ENCODE measurements at regions not wholly inside any gene's neighbourhood (a gene's known extent, or its start where the extent isn't known, plus 50 kb on each side); places are given as distances from the start of the nearest gene placed in this dataset.

- Histone ChIP-seq H3K27me3 (ENCODE audit: low read length) (no peaks in the 10 kb centered on the region), H2AFZ (ENCODE audit: low read length) (no peak overlapping the region), H4K20me1 (ENCODE audit: low read length) (no peaks in the 10 kb centered on the region), H3K79me2 (ENCODE audit: low read length) (no peaks in the 10 kb centered on the region), H3K4me3 (ENCODE audit: low read length) (no peak overlapping the region), H3K9me3 (ENCODE audit: low read length) (no peaks in the 10 kb centered on the region), H3K9ac (ENCODE audit: low read length) (no peak overlapping the region), H3K27ac (ENCODE audit: low read length) (no peak overlapping the region), H3F3A (ENCODE audit: low read length, unreplicated experiment) (no peaks in the 10 kb centered on the region), H3K9me2 (replicated peaks; ENCODE audit: low read length) (no peaks in the 10 kb centered on the region), H3K4me1 (ENCODE audit: insufficient read depth, low read length) (no peaks in the 10 kb centered on the region), H3K4me2 (ENCODE audit: low read length) (no peak overlapping the region), H3K36me3 (ENCODE audit: low read depth, low read length) (no peaks in the 10 kb centered on the region)
- ATAC-seq (no peak), DNase-seq (no peak)
- ChIA-PET CTCF (no interaction called here), POLR2A (ENCODE audit: unreplicated experiment) (no interaction called here)
- intact Hi-C loops (cut with micrococcal nuclease), result no loop called here
- no peak for TF ChIP-seq EZH2phosphoT487 (IDR thresholded peaks at IDR 0.05; ENCODE audit: borderline replicate concordance, low read length)
- TF ChIP-seq, protein P1, sequence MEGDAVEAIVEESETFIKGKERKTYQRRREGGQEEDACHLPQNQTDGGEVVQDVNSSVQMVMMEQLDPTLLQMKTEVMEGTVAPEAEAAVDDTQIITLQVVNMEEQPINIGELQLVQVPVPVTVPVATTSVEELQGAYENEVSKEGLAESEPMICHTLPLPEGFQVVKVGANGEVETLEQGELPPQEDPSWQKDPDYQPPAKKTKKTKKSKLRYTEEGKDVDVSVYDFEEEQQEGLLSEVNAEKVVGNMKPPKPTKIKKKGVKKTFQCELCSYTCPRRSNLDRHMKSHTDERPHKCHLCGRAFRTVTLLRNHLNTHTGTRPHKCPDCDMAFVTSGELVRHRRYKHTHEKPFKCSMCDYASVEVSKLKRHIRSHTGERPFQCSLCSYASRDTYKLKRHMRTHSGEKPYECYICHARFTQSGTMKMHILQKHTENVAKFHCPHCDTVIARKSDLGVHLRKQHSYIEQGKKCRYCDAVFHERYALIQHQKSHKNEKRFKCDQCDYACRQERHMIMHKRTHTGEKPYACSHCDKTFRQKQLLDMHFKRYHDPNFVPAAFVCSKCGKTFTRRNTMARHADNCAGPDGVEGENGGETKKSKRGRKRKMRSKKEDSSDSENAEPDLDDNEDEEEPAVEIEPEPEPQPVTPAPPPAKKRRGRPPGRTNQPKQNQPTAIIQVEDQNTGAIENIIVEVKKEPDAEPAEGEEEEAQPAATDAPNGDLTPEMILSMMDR (conservative IDR thresholded peaks at IDR 0.05; ENCODE audit: low read depth, low read length), result no peak
- TF ChIP-seq EZH2 (IDR thresholded peaks at IDR 0.05; ENCODE audit: low read length, unreplicated experiment), result no peak
- no TSS peak for BruUV-seq (replicated peaks)
Observed at GRCh38 chr6:5906842-5907241, 99.9 kb downstream of the NRN1 start.

DNA sequence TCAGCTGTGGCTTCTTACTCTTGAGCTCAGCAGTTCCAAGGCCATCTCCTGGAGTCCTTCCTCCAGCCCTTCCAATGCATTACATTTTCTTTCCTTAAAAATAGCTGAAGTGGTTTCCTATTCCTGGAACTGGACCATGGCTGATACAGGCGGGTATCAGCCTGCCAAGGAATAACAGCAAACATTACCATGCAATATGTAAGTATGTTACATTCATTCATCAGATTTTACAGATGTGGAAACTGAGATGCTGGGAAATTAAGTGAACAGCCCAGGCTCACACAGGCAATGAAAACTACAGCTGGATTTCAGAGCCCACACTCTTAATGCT is 100.4 kb downstream of the NRN1 start:
- no TSS peak for BruUV-seq (replicated peaks)
- DNase-seq, result no peak
- H3K79me2 ChIP-seq (ENCODE audit: low read length), result no peaks in the 10 kb centered on the region
- no peaks in the 10 kb centered on the region for H3K9me3 ChIP-seq (ENCODE audit: low read length)
- no peak overlapping the region for H3K27ac ChIP-seq (ENCODE audit: low read length)
- intact Hi-C loops (cut with micrococcal nuclease), result no loop called here
- H3F3A ChIP-seq (ENCODE audit: low read length, unreplicated experiment), result no peaks in the 10 kb centered on the region
- ATAC-seq, result no peak
- H3K9ac ChIP-seq (ENCODE audit: low read length), result no peak overlapping the region
- no peaks in the 10 kb centered on the region for H3K9me2 ChIP-seq (replicated peaks; ENCODE audit: low read length)
- no peaks in the 10 kb centered on the region for H4K20me1 ChIP-seq (ENCODE audit: low read length)
- H2AFZ ChIP-seq (ENCODE audit: low read length), result no peak overlapping the region
- no peaks in the 10 kb centered on the region for H3K4me1 ChIP-seq (ENCODE audit: insufficient read depth, low read length)
- TF ChIP-seq EZH2phosphoT487 (IDR thresholded peaks at IDR 0.05; ENCODE audit: borderline replicate concordance, low read length) (no peak), EZH2 (IDR thresholded peaks at IDR 0.05; ENCODE audit: low read length, unreplicated experiment) (no peak)
- TF ChIP-seq, protein P1 (conservative IDR thresholded peaks at IDR 0.05; ENCODE audit: low read depth, low read length), result no peak
- no peaks in the 10 kb centered on the region for H3K27me3 ChIP-seq (ENCODE audit: low read length)
- CTCF ChIA-PET, result no interaction called here
- POLR2A ChIA-PET (ENCODE audit: unreplicated experiment), result no interaction called here
- H3K36me3 ChIP-seq (ENCODE audit: low read depth, low read length), result no peaks in the 10 kb centered on the region
- no peak overlapping the region for H3K4me3 ChIP-seq (ENCODE audit: low read length)
- H3K4me2 ChIP-seq (ENCODE audit: low read length), result no peak overlapping the region

GRCh38 chr6:5905431-5906339 is 101.0 kb downstream of the NRN1 start:
- no peak overlapping the region for H3K4me2 ChIP-seq (ENCODE audit: low read length)
- DNase-seq (peak; percentile 44), ATAC-seq (peak; percentile 40; the same call in 1 of the 2 replicates)
- intact Hi-C loops (cut with micrococcal nuclease), result no loop called here
- TF ChIP-seq EZH2phosphoT487 (IDR thresholded peaks at IDR 0.05; ENCODE audit: borderline replicate concordance, low read length), result no peak
- no peak for TF ChIP-seq EZH2 (IDR thresholded peaks at IDR 0.05; ENCODE audit: low read length, unreplicated experiment)
- no peaks in the 10 kb centered on the region for H3K9me2 ChIP-seq (replicated peaks; ENCODE audit: low read length)
- no peaks in the 10 kb centered on the region for H3K79me2 ChIP-seq (ENCODE audit: low read length)
- H3K36me3 ChIP-seq (ENCODE audit: low read depth, low read length), result no peaks in the 10 kb centered on the region
- H3K4me3 ChIP-seq (ENCODE audit: low read length), result no peak overlapping the region
- H2AFZ ChIP-seq (ENCODE audit: low read length), result no peak overlapping the region
- H3K27ac ChIP-seq (ENCODE audit: low read length), result no peak overlapping the region
- H3F3A ChIP-seq (ENCODE audit: low read length, unreplicated experiment), result no peaks in the 10 kb centered on the region
- H3K9ac ChIP-seq (ENCODE audit: low read length), result no peak overlapping the region
- no peaks in the 10 kb centered on the region for H4K20me1 ChIP-seq (ENCODE audit: low read length)
- POLR2A ChIA-PET (ENCODE audit: unreplicated experiment), result interaction anchor here (0.7 kb wide), 1 partner anchor 13 kb away, joined by 3 read pairs; no protein-coding TSS in a partner anchor
- BruUV-seq (replicated peaks), result no TSS peak
- CTCF ChIA-PET, result no interaction called here
- no peaks in the 10 kb centered on the region for H3K4me1 ChIP-seq (ENCODE audit: insufficient read depth, low read length)
- H3K9me3 ChIP-seq (ENCODE audit: low read length), result no peaks in the 10 kb centered on the region
- no peaks in the 10 kb centered on the region for H3K27me3 ChIP-seq (ENCODE audit: low read length)
